ENCODE measurements at regions not wholly inside any gene's neighbourhood (a gene's known extent, or its start where the extent isn't known, plus 50 kb on each side); places are given as distances from the start of the nearest gene placed in this dataset.
"Not testable (repeated sequence)": the region's sequence is repeated elsewhere in the genome, so short reads cannot be mapped to it uniquely, and the experiment has no call there.

- no peak overlapping the region for H3K4me3 ChIP-seq (ENCODE audit: low read depth, low read length)
- no peak for DNase-seq (ENCODE audit: low read depth)
These were observed 70.6 kb downstream of the SMPDL3A start for GRCh38 chr6:122859676-122860075.

- no peak for DNase-seq (ENCODE audit: low read depth)
- H3K4me3 ChIP-seq (ENCODE audit: low read depth, low read length): no peak overlapping the region
These were observed 72.5 kb downstream of the SMPDL3A start for GRCh38 chr6:122861594-122861993.

- DNase-seq (ENCODE audit: low read depth): no peak
These were observed 79.1 kb downstream of the SMPDL3A start for GRCh38 chr6:122868137-122868536.

GRCh38 chr6:122869437-122870024 is 80.5 kb downstream of the SMPDL3A start:
- H3K4me3 ChIP-seq (ENCODE audit: low read depth, low read length): no peak overlapping the region
- peak; percentile 22 for DNase-seq (ENCODE audit: low read depth)

More at GRCh38 chr6:122868137-122868536, 79.1 kb downstream of the SMPDL3A start:
- no peak overlapping the region for H3K4me3 ChIP-seq (ENCODE audit: low read depth, low read length)

- DNase-seq (ENCODE audit: low read depth): no peak
These were observed 82.0 kb downstream of the SMPDL3A start for GRCh38 chr6:122871079-122871478.

GRCh38 chr6:122872311-122872710 is 83.3 kb downstream of the SMPDL3A start:
- no peak overlapping the region for H3K4me3 ChIP-seq (ENCODE audit: low read depth, low read length)
- no peak for DNase-seq (ENCODE audit: low read depth)

More at GRCh38 chr6:122871079-122871478, 82.0 kb downstream of the SMPDL3A start:
- no peak overlapping the region for H3K4me3 ChIP-seq (ENCODE audit: low read depth, low read length)

- no peak overlapping the region for H3K4me3 ChIP-seq (ENCODE audit: low read depth, low read length)
- DNase-seq (ENCODE audit: low read depth): no peak
These were observed 88.2 kb downstream of the SMPDL3A start for GRCh38 chr6:122877302-122877701.

GRCh38 chr6:122878796-122879195 is 89.7 kb downstream of the SMPDL3A start:
- no peak for DNase-seq (ENCODE audit: low read depth)
- H3K4me3 ChIP-seq (ENCODE audit: low read depth, low read length): no peak overlapping the region

- H3K4me3 ChIP-seq (ENCODE audit: low read depth, low read length): no peak overlapping the region
- DNase-seq (ENCODE audit: low read depth): no peak
These were observed 97.4 kb downstream of the SMPDL3A start for GRCh38 chr6:122886481-122886880.

GRCh38 chr6:122887941-122888340 is 98.9 kb downstream of the SMPDL3A start:
- DNase-seq (ENCODE audit: low read depth): no peak
- H3K4me3 ChIP-seq (ENCODE audit: low read depth, low read length): no peak overlapping the region

GRCh38 chr6:122888680-122889079 is 99.6 kb downstream of the SMPDL3A start:
- not testable (repeated sequence) for DNase-seq (ENCODE audit: low read depth); H3K4me3 ChIP-seq (ENCODE audit: low read depth, low read length)

- H3K4me3 ChIP-seq (ENCODE audit: low read depth, low read length): no peak overlapping the region
- no peak for DNase-seq (ENCODE audit: low read depth)
These were observed 101.2 kb downstream of the SMPDL3A start for GRCh38 chr6:122890250-122890649.

- no peak overlapping the region for H3K4me3 ChIP-seq (ENCODE audit: low read depth, low read length)
- no peak for DNase-seq (ENCODE audit: low read depth)
These were observed 101.2 kb upstream of the CLVS2 start for GRCh38 chr6:122894791-122895190.

GRCh38 chr6:122902326-122902725 is 93.7 kb upstream of the CLVS2 start:
- no peak for DNase-seq (ENCODE audit: low read depth)

GRCh38 chr6:122903266-122903915 is 92.6 kb upstream of the CLVS2 start:
- no peak for DNase-seq (ENCODE audit: low read depth)

More at GRCh38 chr6:122902326-122902725, 93.7 kb upstream of the CLVS2 start:
- H3K4me3 ChIP-seq (ENCODE audit: low read depth, low read length): no peak overlapping the region

GRCh38 chr6:122904166-122904565 is 91.9 kb upstream of the CLVS2 start:
- H3K4me3 ChIP-seq (ENCODE audit: low read depth, low read length): no peak overlapping the region
- no peak for DNase-seq (ENCODE audit: low read depth)

More at GRCh38 chr6:122903266-122903915, 92.6 kb upstream of the CLVS2 start:
- H3K4me3 ChIP-seq (ENCODE audit: low read depth, low read length): no peak overlapping the region

GRCh38 chr6:122913558-122913957 is 82.5 kb upstream of the CLVS2 start:
- no peak for DNase-seq (ENCODE audit: low read depth)

GRCh38 chr6:122918714-122919113 is 77.3 kb upstream of the CLVS2 start:
- no peak for DNase-seq (ENCODE audit: low read depth)
- no peak overlapping the region for H3K4me3 ChIP-seq (ENCODE audit: low read depth, low read length)

More at GRCh38 chr6:122913558-122913957, 82.5 kb upstream of the CLVS2 start:
- H3K4me3 ChIP-seq (ENCODE audit: low read depth, low read length): no peak overlapping the region

GRCh38 chr6:122930252-122931180 is 65.5 kb upstream of the CLVS2 start:
- no peak overlapping the region for H3K4me3 ChIP-seq (ENCODE audit: low read depth, low read length)
- no peak for DNase-seq (ENCODE audit: low read depth)

GRCh38 chr6:122931916-122932315 is 64.1 kb upstream of the CLVS2 start:
- H3K4me3 ChIP-seq (ENCODE audit: low read depth, low read length): no peak overlapping the region
- DNase-seq (ENCODE audit: low read depth): no peak
